ENCODE measurements at regions not wholly inside any gene's neighbourhood (a gene's known extent, or its start where the extent isn't known, plus 50 kb on each side); places are given as distances from the start of the nearest gene placed in this dataset.

DNA sequence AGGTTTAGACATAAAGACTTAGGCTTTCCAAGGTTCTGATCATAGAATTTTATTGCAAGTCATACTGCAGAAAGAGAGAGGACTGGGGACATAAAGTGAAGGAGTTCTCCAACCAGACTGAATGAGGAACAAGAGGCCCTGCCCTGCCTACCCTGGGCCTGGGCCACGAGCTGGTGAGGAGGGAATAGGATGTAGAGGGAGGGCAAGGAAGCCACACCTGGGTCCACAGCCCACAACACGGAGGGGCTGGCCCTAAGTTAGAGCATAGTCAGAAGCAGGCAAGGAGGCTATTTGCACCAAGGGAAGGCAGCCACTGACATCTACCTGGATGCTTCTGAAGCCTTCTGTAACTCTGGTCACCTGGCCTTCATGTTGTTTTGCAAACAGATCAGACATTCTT lies 82.2 kb upstream of the CXCL12 start:
- no peaks in the 10 kb centered on the region for H3K27me3 Mint-ChIP-seq (ENCODE audit: low read depth)

DNA sequence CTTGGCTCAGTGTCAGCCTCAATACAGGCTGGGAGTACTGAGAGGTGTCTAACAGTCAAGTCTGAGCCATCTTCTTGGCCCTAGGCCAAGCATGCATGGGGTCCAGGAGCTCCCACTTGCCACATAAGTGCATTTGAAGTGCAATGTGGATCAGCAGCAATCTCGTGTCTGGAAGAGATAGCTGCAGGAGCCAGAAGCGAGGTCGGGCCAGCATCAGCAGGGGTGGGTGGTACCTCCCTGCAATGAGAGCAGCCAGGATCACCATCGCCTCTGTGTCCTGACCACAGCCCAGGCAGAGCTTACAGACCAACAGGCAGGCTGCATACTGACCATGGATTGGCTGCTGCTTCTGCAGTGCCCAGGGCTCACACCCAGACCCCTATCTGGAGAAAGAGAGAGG lies 83.0 kb upstream of the CXCL12 start:
- CTCF ChIA-PET = interaction anchor here (1.4 kb wide), 1 partner anchor 70 kb away, joined by 3 read pairs; no protein-coding TSS in a partner anchor
- TF ChIP-seq NR3C1 (CRISPR knock-in tag; conservative IDR thresholded peaks at IDR 0.05; ENCODE audit: low read depth) (no peak), TEAD1 (CRISPR knock-in tag; IDR thresholded peaks at IDR 0.05) (no peak), ARID4B (CRISPR knock-in tag; IDR thresholded peaks at IDR 0.05; ENCODE audit: borderline replicate concordance) (no peak), ZNF281 (CRISPR knock-in tag; IDR thresholded peaks at IDR 0.05) (no peak), CBFB (CRISPR knock-in tag; IDR thresholded peaks at IDR 0.05; ENCODE audit: low read depth) (no peak), ZSCAN18 (CRISPR knock-in tag; IDR thresholded peaks at IDR 0.05) (no peak), ZNF671 (CRISPR knock-in tag; IDR thresholded peaks at IDR 0.05) (no peak), CREB1 (CRISPR knock-in tag; IDR thresholded peaks at IDR 0.05) (no peak), NFYB (CRISPR knock-in tag; conservative IDR thresholded peaks at IDR 0.05; ENCODE audit: low read depth) (no peak), GTF2I (CRISPR knock-in tag; conservative IDR thresholded peaks at IDR 0.05) (no peak)
- no peak for DNase-seq (ENCODE audit: low spot score)
- POLR2A ChIA-PET = no interaction called here
- H3K4me3 Mint-ChIP-seq = no peak overlapping the region
- no peak overlapping the region for H3K27ac Mint-ChIP-seq
- no peaks in the 10 kb centered on the region for H3K36me3 Mint-ChIP-seq
- peaks cover 2% of the 10 kb centered on the region; the same call in 1 of the 2 replicates for H3K4me1 Mint-ChIP-seq
- no peaks in the 10 kb centered on the region for H3K9me3 Mint-ChIP-seq
- no peak for ATAC-seq
- no peaks in the 10 kb centered on the region for H3K27me3 Mint-ChIP-seq (ENCODE audit: low read depth)

More for the DNA sequence above, 82.2 kb upstream of the CXCL12 start:
- CTCF ChIA-PET = interaction anchor here (1.4 kb wide), 1 partner anchor 69 kb away, joined by 3 read pairs; no protein-coding TSS in a partner anchor
- no peaks in the 10 kb centered on the region for H3K36me3 Mint-ChIP-seq
- POLR2A ChIA-PET = no interaction called here
- TF ChIP-seq, protein P1, sequence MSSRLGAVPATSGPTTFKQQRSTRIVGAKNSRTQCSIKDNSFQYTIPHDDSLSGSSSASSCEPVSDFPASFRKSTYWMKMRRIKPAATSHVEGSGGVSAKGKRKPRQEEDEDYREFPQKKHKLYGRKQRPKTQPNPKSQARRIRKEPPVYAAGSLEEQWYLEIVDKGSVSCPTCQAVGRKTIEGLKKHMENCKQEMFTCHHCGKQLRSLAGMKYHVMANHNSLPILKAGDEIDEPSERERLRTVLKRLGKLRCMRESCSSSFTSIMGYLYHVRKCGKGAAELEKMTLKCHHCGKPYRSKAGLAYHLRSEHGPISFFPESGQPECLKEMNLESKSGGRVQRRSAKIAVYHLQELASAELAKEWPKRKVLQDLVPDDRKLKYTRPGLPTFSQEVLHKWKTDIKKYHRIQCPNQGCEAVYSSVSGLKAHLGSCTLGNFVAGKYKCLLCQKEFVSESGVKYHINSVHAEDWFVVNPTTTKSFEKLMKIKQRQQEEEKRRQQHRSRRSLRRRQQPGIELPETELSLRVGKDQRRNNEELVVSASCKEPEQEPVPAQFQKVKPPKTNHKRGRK (CRISPR knock-in tag; IDR thresholded peaks at IDR 0.05; ENCODE audit: borderline replicate concordance) = no peak
- TF ChIP-seq, protein P2, sequence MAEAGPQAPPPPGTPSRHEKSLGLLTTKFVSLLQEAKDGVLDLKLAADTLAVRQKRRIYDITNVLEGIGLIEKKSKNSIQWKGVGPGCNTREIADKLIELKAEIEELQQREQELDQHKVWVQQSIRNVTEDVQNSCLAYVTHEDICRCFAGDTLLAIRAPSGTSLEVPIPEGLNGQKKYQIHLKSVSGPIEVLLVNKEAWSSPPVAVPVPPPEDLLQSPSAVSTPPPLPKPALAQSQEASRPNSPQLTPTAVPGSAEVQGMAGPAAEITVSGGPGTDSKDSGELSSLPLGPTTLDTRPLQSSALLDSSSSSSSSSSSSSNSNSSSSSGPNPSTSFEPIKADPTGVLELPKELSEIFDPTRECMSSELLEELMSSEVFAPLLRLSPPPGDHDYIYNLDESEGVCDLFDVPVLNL (CRISPR knock-in tag; IDR thresholded peaks at IDR 0.05; ENCODE audit: borderline replicate concordance, low read depth) = no peak
- TF ChIP-seq ELF4 (CRISPR knock-in tag; IDR thresholded peaks at IDR 0.05; ENCODE audit: low read depth) = no peak
- no peak for TF ChIP-seq TEAD4 (CRISPR knock-in tag; IDR thresholded peaks at IDR 0.05)
- TF ChIP-seq SMAD4 (CRISPR knock-in tag; IDR thresholded peaks at IDR 0.05) = no peak
- TF ChIP-seq, protein P3, sequence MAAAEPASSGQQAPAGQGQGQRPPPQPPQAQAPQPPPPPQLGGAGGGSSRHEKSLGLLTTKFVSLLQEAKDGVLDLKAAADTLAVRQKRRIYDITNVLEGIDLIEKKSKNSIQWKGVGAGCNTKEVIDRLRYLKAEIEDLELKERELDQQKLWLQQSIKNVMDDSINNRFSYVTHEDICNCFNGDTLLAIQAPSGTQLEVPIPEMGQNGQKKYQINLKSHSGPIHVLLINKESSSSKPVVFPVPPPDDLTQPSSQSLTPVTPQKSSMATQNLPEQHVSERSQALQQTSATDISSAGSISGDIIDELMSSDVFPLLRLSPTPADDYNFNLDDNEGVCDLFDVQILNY (CRISPR knock-in tag; IDR thresholded peaks at IDR 0.05) = no peak
- TF ChIP-seq ATF3 (CRISPR knock-in tag; conservative IDR thresholded peaks at IDR 0.05) = no peak
- TF ChIP-seq CBFB (CRISPR knock-in tag; IDR thresholded peaks at IDR 0.05; ENCODE audit: low read depth) = no peak
- TF ChIP-seq MXD4 (CRISPR knock-in tag; IDR thresholded peaks at IDR 0.05; ENCODE audit: borderline replicate concordance) = no peak
- no peak for TF ChIP-seq USF2 (CRISPR knock-in tag; IDR thresholded peaks at IDR 0.05)
- TF ChIP-seq ZNF263 (CRISPR knock-in tag; IDR thresholded peaks at IDR 0.05; ENCODE audit: low read depth) = no peak
- no peak for TF ChIP-seq SMAD3 (CRISPR knock-in tag; IDR thresholded peaks at IDR 0.05; ENCODE audit: borderline replicate concordance)
- no peaks in the 10 kb centered on the region for H3K9me3 Mint-ChIP-seq
- no peak overlapping the region for H3K27ac Mint-ChIP-seq
- H3K4me1 Mint-ChIP-seq = peaks cover 2% of the 10 kb centered on the region; the same call in 1 of the 2 replicates
- H3K4me3 Mint-ChIP-seq = no peak overlapping the region
- no peak for DNase-seq (ENCODE audit: low spot score)
- ATAC-seq = no peak
